GM23338 (cell line): ENCODE measurements at regions not wholly inside any gene's neighbourhood (a gene's known extent, or its start where the extent isn't known, plus 50 kb on each side); places are given as distances from the start of the nearest gene placed in this dataset.

Source experiments
- ATAC-seq: fragments of 200-7000 bp; cut with Tn5 transposase; 3 replicates; pipeline ENCODE4 v1.9.1; 2020
- DNase-seq: peaks from one replicate; pipeline ENCODE4 v3.0.0-alpha.2; 2015; ENCODE audit warnings: low spot score
- H2AFZ ChIP-seq: fragments of 200-600 bp; sonication (generic); 2 replicates; pipeline ENCODE4 v1.8.0; 2016; ENCODE audit warnings: antibody characterized with exemption, mild to moderate bottlenecking, moderate library complexity
- H3F3A ChIP-seq: fragments of 200-600 bp; sonication (generic); replicated peaks from 2 replicates; pipeline ENCODE4 v1.8.0; 2017; ENCODE audit warnings: antibody characterized with exemption, mixed run types, low read depth
- H3K27ac ChIP-seq: fragments of 200-600 bp; sonication (generic); 2 replicates; pipeline ENCODE4 v1.6.1; 2016; ENCODE audit warnings: low read depth
- H3K27me3 ChIP-seq: fragments of 200-600 bp; sonication (generic); 2 replicates; pipeline ENCODE4 v1.8.0; 2016; ENCODE audit warnings: mild to moderate bottlenecking, mixed run types, moderate library complexity; ENCODE audit not compliant: insufficient read depth
- H3K36me3 ChIP-seq: fragments of 200-600 bp; sonication (generic); 2 replicates; pipeline ENCODE4 v1.8.0; 2016; ENCODE audit warnings: mild to moderate bottlenecking; ENCODE audit not compliant: insufficient read depth
- H3K4me1 ChIP-seq: fragments of 200-600 bp; sonication (generic); 2 replicates; pipeline ENCODE4 v1.8.0; 2016; ENCODE audit warnings: mild to moderate bottlenecking, moderate library complexity; ENCODE audit not compliant: insufficient read depth
- H3K4me2 ChIP-seq: fragments of 200-600 bp; sonication (generic); 2 replicates; pipeline ENCODE4 v1.7.1; 2017; ENCODE audit warnings: mixed run types
- H3K4me3 ChIP-seq: fragments of 200-600 bp; sonication (generic); 2 replicates; pipeline ENCODE4 v1.6.1; 2016; ENCODE audit warnings: mixed run types
- H3K79me2 ChIP-seq: fragments of 200-600 bp; sonication (generic); replicated peaks from 2 replicates; pipeline ENCODE4 v1.8.0; 2017; ENCODE audit warnings: mild to moderate bottlenecking; ENCODE audit not compliant: insufficient read depth
- H3K9me2 ChIP-seq: fragments of 200-600 bp; sonication (generic); 2 replicates; pipeline ENCODE4 v1.8.0; 2017; ENCODE audit not compliant: insufficient read depth
- H4K20me1 ChIP-seq: fragments of 200-600 bp; sonication (generic); replicated peaks from 2 replicates; pipeline ENCODE4 v1.8.0; 2017; ENCODE audit warnings: mild to moderate bottlenecking; ENCODE audit not compliant: insufficient read depth
- H3K27ac Mint-ChIP-seq: 2 replicates; pipeline ENCODE4 v1.8.0; 2020; ENCODE audit warnings: inconsistent platforms, mild to moderate bottlenecking, moderate library complexity, mixed read lengths
- H3K27me3 Mint-ChIP-seq: 3 replicates; pipeline ENCODE4 v1.8.0; 2022; ENCODE audit warnings: low read depth, mild to moderate bottlenecking, moderate library complexity, mixed read lengths, inconsistent platforms; ENCODE audit not compliant: insufficient read depth, poor library complexity
- H3K36me3 Mint-ChIP-seq: 3 replicates; pipeline ENCODE4 v1.8.0; 2021; ENCODE audit warnings: low read depth, mild to moderate bottlenecking, inconsistent platforms, moderate library complexity, mixed read lengths
- H3K4me1 Mint-ChIP-seq: 3 replicates; pipeline ENCODE4 v1.8.0; 2020; ENCODE audit warnings: mild to moderate bottlenecking, inconsistent platforms, mixed read lengths
- H3K4me3 Mint-ChIP-seq: 3 replicates; pipeline ENCODE4 v1.8.0; 2021; ENCODE audit warnings: moderate library complexity, mild to moderate bottlenecking, inconsistent platforms, mixed read lengths
- H3K9me3 Mint-ChIP-seq: 3 replicates; pipeline ENCODE4 v1.8.0; 2020; ENCODE audit warnings: moderate library complexity, mild to moderate bottlenecking, inconsistent platforms, mixed read lengths
- EZH2phosphoT487 ChIP-seq: fragments of 200-600 bp; sonication (generic); IDR thresholded peaks from one replicate; pipeline ENCODE4 v1.8.1; 2018; ENCODE audit warnings: antibody characterized with exemption; ENCODE audit not compliant: unreplicated experiment
- JUNB ChIP-seq: IDR thresholded peaks from one replicate; pipeline ENCODE4 v1.6.1; 2016; ENCODE audit warnings: antibody characterized with exemption; ENCODE audit not compliant: unreplicated experiment
- POLR2AphosphoS5 ChIP-seq: IDR thresholded peaks from 2 replicates; pipeline ENCODE4 v1.6.1; 2016; ENCODE audit warnings: antibody characterized with exemption, low read depth
- STAT1 ChIP-seq: IDR thresholded peaks from one replicate; pipeline ENCODE4 v1.6.1; 2016; ENCODE audit warnings: antibody characterized with exemption; ENCODE audit not compliant: unreplicated experiment
- TF ChIP-seq, protein P1 (sequence below): IDR thresholded peaks from 2 replicates; pipeline ENCODE4 v1.6.1; 2016; ENCODE audit warnings: antibody characterized with exemption
- TF ChIP-seq, protein P2 (sequence below): fragments of 250-450 bp; sonication (Bioruptor Pico); IDR thresholded peaks from 2 replicates; pipeline ENCODE4 v1.5.0; 2020; ENCODE audit warnings: mild to moderate bottlenecking, moderate library complexity
- TF ChIP-seq, protein P3 (sequence below), 2 experiments: fragments of 200-600 bp in 1 of 2; sonication (generic) in 1 of 2; conservative IDR thresholded peaks; 2 replicates each; pipeline versions ENCODE4 v1.5.1 to v1.6.1; 2016 to 2017; ENCODE audit warnings: antibody characterized with exemption in 2 of 2, low read depth in 2 of 2, mild to moderate bottlenecking in 2 of 2, moderate library complexity in 1 of 2

DNA sequence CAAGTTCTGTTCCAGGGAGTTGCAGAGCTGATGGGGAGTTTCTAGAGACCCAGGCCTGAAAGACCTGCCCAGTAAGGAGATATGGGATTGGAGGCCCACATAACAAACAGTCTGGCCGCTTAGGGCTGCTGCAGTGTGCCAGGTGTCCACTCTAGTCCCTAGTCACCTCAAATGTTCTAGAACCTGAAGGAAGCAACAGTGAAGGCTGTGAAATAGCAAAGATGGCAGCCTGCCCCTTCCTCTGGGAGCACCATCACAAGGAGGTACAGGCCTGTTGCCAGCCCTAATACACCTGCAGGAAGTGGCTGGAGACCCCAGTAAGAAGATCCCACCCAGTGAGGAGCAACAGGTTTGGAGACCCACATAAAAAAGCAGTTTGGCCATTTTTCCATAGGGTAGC is 783.8 kb upstream of the EDIL3 start (continued):
- TF ChIP-seq, protein P1, sequence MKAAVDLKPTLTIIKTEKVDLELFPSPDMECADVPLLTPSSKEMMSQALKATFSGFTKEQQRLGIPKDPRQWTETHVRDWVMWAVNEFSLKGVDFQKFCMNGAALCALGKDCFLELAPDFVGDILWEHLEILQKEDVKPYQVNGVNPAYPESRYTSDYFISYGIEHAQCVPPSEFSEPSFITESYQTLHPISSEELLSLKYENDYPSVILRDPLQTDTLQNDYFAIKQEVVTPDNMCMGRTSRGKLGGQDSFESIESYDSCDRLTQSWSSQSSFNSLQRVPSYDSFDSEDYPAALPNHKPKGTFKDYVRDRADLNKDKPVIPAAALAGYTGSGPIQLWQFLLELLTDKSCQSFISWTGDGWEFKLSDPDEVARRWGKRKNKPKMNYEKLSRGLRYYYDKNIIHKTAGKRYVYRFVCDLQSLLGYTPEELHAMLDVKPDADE = no peak

DNA sequence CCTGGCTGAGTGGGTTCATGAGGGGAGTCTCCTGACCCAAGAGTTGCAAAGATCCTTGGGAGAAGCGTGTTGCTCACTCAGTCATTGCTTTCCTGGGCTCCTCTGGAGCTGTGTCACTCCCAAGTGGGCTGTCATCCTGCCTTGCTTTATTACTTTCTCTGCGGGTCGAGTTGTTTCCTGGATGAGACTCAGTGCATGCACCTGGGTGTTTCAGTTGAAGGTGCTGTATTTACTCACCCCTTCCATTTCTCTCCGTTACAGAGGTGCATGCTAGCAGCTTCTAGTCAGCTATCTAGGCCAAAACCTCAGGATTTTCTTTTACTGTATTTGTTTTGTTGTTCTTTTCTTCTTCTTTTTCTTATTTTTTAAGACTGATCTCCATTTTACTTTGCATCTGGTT is 785.5 kb upstream of the EDIL3 start:
- no peak for ATAC-seq
- Histone ChIP-seq H3K27me3 (no peaks in the 10 kb centered on the region), H4K20me1 (no peaks in the 10 kb centered on the region), H3K4me1 (no peaks in the 10 kb centered on the region), H3K4me3 (no peak overlapping the region), H3K79me2 (no peaks in the 10 kb centered on the region), H3K36me3 (no peaks in the 10 kb centered on the region), H3K4me2 (no peak overlapping the region), H3K9me2 (peaks cover 3% of the 10 kb centered on the region; the same call in 1 of the 2 replicates), H3F3A (no peaks in the 10 kb centered on the region), H2AFZ (peak overlapping the region; percentile 44; the same call in 1 of the 2 replicates), H3K27ac (no peak overlapping the region)
- Mint-ChIP-seq H3K27me3 (peaks cover 2% of the 10 kb centered on the region), H3K9me3 (peaks cover 10% of the 10 kb centered on the region), H3K4me1 (no peaks in the 10 kb centered on the region), H3K27ac (no peak overlapping the region), H3K36me3 (peaks cover 5% of the 10 kb centered on the region; the same call in 2 of the 3 replicates), H3K4me3 (no peak overlapping the region)
- TF ChIP-seq, protein P2, sequence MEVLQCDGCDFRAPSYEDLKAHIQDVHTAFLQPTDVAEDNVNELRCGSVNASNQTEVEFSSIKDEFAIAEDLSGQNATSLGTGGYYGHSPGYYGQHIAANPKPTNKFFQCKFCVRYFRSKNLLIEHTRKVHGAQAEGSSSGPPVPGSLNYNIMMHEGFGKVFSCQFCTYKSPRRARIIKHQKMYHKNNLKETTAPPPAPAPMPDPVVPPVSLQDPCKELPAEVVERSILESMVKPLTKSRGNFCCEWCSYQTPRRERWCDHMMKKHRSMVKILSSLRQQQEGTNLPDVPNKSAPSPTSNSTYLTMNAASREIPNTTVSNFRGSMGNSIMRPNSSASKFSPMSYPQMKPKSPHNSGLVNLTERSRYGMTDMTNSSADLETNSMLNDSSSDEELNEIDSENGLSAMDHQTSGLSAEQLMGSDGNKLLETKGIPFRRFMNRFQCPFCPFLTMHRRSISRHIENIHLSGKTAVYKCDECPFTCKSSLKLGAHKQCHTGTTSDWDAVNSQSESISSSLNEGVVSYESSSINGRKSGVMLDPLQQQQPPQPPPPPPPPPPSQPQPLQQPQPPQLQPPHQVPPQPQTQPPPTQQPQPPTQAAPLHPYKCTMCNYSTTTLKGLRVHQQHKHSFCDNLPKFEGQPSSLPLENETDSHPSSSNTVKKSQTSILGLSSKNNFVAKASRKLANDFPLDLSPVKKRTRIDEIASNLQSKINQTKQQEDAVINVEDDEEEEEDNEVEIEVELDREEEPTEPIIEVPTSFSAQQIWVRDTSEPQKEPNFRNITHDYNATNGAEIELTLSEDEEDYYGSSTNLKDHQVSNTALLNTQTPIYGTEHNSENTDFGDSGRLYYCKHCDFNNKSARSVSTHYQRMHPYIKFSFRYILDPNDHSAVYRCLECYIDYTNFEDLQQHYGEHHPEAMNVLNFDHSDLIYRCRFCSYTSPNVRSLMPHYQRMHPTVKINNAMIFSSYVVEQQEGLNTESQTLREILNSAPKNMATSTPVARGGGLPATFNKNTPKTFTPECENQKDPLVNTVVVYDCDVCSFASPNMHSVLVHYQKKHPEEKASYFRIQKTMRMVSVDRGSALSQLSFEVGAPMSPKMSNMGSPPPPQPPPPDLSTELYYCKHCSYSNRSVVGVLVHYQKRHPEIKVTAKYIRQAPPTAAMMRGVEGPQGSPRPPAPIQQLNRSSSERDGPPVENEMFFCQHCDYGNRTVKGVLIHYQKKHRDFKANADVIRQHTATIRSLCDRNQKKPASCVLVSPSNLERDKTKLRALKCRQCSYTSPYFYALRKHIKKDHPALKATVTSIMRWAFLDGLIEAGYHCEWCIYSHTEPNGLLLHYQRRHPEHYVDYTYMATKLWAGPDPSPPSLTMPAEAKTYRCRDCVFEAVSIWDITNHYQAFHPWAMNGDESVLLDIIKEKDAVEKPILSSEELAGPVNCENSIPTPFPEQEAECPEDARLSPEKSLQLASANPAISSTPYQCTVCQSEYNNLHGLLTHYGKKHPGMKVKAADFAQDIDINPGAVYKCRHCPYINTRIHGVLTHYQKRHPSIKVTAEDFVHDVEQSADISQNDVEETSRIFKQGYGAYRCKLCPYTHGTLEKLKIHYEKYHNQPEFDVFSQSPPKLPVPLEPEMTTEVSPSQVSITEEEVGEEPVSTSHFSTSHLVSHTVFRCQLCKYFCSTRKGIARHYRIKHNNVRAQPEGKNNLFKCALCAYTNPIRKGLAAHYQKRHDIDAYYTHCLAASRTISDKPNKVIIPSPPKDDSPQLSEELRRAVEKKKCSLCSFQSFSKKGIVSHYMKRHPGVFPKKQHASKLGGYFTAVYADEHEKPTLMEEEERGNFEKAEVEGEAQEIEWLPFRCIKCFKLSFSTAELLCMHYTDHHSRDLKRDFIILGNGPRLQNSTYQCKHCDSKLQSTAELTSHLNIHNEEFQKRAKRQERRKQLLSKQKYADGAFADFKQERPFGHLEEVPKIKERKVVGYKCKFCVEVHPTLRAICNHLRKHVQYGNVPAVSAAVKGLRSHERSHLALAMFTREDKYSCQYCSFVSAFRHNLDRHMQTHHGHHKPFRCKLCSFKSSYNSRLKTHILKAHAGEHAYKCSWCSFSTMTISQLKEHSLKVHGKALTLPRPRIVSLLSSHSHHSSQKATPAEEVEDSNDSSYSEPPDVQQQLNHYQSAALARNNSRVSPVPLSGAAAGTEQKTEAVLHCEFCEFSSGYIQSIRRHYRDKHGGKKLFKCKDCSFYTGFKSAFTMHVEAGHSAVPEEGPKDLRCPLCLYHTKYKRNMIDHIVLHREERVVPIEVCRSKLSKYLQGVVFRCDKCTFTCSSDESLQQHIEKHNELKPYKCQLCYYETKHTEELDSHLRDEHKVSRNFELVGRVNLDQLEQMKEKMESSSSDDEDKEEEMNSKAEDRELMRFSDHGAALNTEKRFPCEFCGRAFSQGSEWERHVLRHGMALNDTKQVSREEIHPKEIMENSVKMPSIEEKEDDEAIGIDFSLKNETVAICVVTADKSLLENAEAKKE (CRISPR knock-in tag) = no peak
- TF ChIP-seq STAT1 (no peak), POLR2AphosphoS5 (no peak), EZH2phosphoT487 (no peak), JUNB (no peak)
- TF ChIP-seq, protein P3, sequence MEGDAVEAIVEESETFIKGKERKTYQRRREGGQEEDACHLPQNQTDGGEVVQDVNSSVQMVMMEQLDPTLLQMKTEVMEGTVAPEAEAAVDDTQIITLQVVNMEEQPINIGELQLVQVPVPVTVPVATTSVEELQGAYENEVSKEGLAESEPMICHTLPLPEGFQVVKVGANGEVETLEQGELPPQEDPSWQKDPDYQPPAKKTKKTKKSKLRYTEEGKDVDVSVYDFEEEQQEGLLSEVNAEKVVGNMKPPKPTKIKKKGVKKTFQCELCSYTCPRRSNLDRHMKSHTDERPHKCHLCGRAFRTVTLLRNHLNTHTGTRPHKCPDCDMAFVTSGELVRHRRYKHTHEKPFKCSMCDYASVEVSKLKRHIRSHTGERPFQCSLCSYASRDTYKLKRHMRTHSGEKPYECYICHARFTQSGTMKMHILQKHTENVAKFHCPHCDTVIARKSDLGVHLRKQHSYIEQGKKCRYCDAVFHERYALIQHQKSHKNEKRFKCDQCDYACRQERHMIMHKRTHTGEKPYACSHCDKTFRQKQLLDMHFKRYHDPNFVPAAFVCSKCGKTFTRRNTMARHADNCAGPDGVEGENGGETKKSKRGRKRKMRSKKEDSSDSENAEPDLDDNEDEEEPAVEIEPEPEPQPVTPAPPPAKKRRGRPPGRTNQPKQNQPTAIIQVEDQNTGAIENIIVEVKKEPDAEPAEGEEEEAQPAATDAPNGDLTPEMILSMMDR (conservative IDR thresholded peaks at IDR 0.05; ENCODE audit: low read depth in 2 of 2) = no peak
- DNase-seq = no peak
